GM12878 (cell line): ENCODE measurements at regions not wholly inside any gene's neighbourhood (a gene's known extent, or its start where the extent isn't known, plus 50 kb on each side); places are given as distances from the start of the nearest gene placed in this dataset.

ENCODE experiments used
- ATAC-seq: fragments of 200-7000 bp; cut with Tn5 transposase; 3 replicates; pipeline ENCODE4 v1.9.1; 2020; ENCODE audit warnings: mild to moderate bottlenecking, moderate library complexity
- BruUV-seq: library from RNA; stranded (reverse); fragments of 400-500 nt; replicated peaks from 2 replicates; lab custom pipeline; 2021; lab: Mats Ljungman, UMichigan
- CTCF ChIA-PET: fragments of 300-600 bp; sonication (Branson Sonifier 250); formaldehyde crosslinking; extraction: SDS; loops from one replicate; lab custom pipeline; 2021; ENCODE audit warnings: inconsistent platforms; lab: Yijun Ruan, JAX
- POLR2A ChIA-PET: fragments of 350-600 bp; formaldehyde crosslinking; extraction: SDS; loops from one replicate; lab custom pipeline; 2021; ENCODE audit warnings: inconsistent platforms; lab: Charles Lee
- RAD21 ChIA-PET: fragments of 300-600 bp; sonication (Branson Sonifier 250); formaldehyde crosslinking; loops from one replicate; lab custom pipeline; 2023; ENCODE audit warnings: antibody characterized with exemption; ENCODE audit not compliant: unreplicated experiment; lab: Charles Lee
- SMC1A ChIA-PET: fragments of 300-600 bp; sonication (Branson Sonifier 250); formaldehyde crosslinking; loops from one replicate; lab custom pipeline; 2023; ENCODE audit not compliant: unreplicated experiment, uncharacterized antibody; lab: Charles Lee
- DNase-seq: peaks from one replicate; pipeline ENCODE4 v3.0.0-alpha.2; 2011; ENCODE audit warnings: low read depth, low spot score
- FAIRE-seq: peaks from 3 replicates; lab custom pipeline; 2011; peaks lifted over from hg19 to GRCh38; lab: Jason Lieb, UNC
- H2AFZ ChIP-seq: 2 replicates; pipeline ENCODE4 v1.6.0; 2011; ENCODE audit warnings: low read depth, low read length, control low read depth; ENCODE audit not compliant: control insufficient read depth
- H3K27ac ChIP-seq: 2 replicates; pipeline ENCODE4 v1.5.1; 2011; ENCODE audit warnings: control low read depth; ENCODE audit not compliant: control insufficient read depth, insufficient read depth
- H3K27me3 ChIP-seq, 2 experiments: replicated peaks in 1 of 2; 2 replicates each; pipeline versions ENCODE4 v1.6.0 to v1.6.1; 2011; ENCODE audit warnings: low read length in 1 of 2; ENCODE audit not compliant: control insufficient read depth in 2 of 2, insufficient read depth in 2 of 2
- H3K36me3 ChIP-seq, 2 experiments: 2 replicates each; pipeline ENCODE4 v1.5.1; 2011; ENCODE audit warnings: low read length in 1 of 2; ENCODE audit not compliant: control insufficient read depth in 2 of 2, insufficient read depth in 2 of 2
- H3K4me1 ChIP-seq: 2 replicates; pipeline ENCODE4 v1.6.1; 2011; ENCODE audit warnings: mild to moderate bottlenecking, low read length, moderate library complexity, mixed read lengths; ENCODE audit not compliant: control insufficient read depth, insufficient read depth
- H3K4me2 ChIP-seq: 2 replicates; pipeline ENCODE4 v1.6.0; 2011; ENCODE audit warnings: control low read depth; ENCODE audit not compliant: control insufficient read depth, insufficient read depth
- H3K4me3 ChIP-seq: fragments of 200-600 bp; sonication (generic); 2 replicates; pipeline ENCODE4 v1.5.1; 2016
- H3K79me2 ChIP-seq: 2 replicates; pipeline ENCODE4 v1.6.0; 2011; ENCODE audit warnings: low read length; ENCODE audit not compliant: control insufficient read depth, insufficient read depth
- H3K9ac ChIP-seq: 2 replicates; pipeline ENCODE4 v1.8.0; 2011; ENCODE audit warnings: low read length, control low read depth, mixed read lengths; ENCODE audit not compliant: control insufficient read depth, insufficient read depth
- H3K9me3 ChIP-seq: replicated peaks from 3 replicates; pipeline ENCODE4 v1.5.1; 2011; ENCODE audit warnings: mild to moderate bottlenecking, low read length; ENCODE audit not compliant: control insufficient read depth, insufficient read depth
- H4K20me1 ChIP-seq: 2 replicates; pipeline ENCODE4 v1.6.0; 2011; ENCODE audit not compliant: control insufficient read depth, insufficient read depth
- CEBPZ ChIP-seq: fragments of 150-350 bp; IDR thresholded peaks from 2 replicates; pipeline ENCODE4 v1.6.1; 2016; ENCODE audit warnings: low read depth, low read length
- CHD1 ChIP-seq: IDR thresholded peaks from 2 replicates; pipeline ENCODE4 v1.6.1; 2012; ENCODE audit warnings: low read depth, low read length, improper control_type of control experiment
- FOXK2 ChIP-seq: fragments of 450-650 bp; IDR thresholded peaks from 2 replicates; pipeline ENCODE4 v1.6.1; 2017; ENCODE audit warnings: mild to moderate bottlenecking, moderate library complexity
- HDAC6 ChIP-seq: fragments of 200-600 bp; sonication (generic); IDR thresholded peaks from one replicate; pipeline ENCODE4 v1.8.0; 2017; ENCODE audit warnings: antibody characterized with exemption; ENCODE audit not compliant: unreplicated experiment
- JUNB ChIP-seq: IDR thresholded peaks from 2 replicates; pipeline ENCODE4 v1.6.1; 2016; ENCODE audit warnings: antibody characterized with exemption, mild to moderate bottlenecking
- MTA2 ChIP-seq: fragments of 450-650 bp; IDR thresholded peaks from 2 replicates; pipeline ENCODE4 v1.6.1; 2016; ENCODE audit warnings: low read depth, mild to moderate bottlenecking, moderate library complexity
- NKRF ChIP-seq: fragments of 450-650 bp; conservative IDR thresholded peaks from 2 replicates; pipeline ENCODE4 v1.6.1; 2017; ENCODE audit warnings: mild to moderate bottlenecking, moderate library complexity
- POLR2AphosphoS2 ChIP-seq: IDR thresholded peaks from 2 replicates; pipeline ENCODE4 v1.6.1; 2011; ENCODE audit warnings: low read depth, mild to moderate bottlenecking, low read length, improper control_type of control experiment, moderate library complexity
- RB1 ChIP-seq: fragments of 450-650 bp; formaldehyde crosslinking; IDR thresholded peaks from 2 replicates; pipeline ENCODE4 v1.6.1; 2017; ENCODE audit warnings: mild to moderate bottlenecking, borderline replicate concordance
- RELB ChIP-seq: fragments of 450-650 bp; IDR thresholded peaks from 2 replicates; pipeline ENCODE4 v1.6.1; 2017; ENCODE audit warnings: low read depth, mild to moderate bottlenecking, moderate library complexity
- REST ChIP-seq: IDR thresholded peaks from 2 replicates; pipeline ENCODE4 v1.6.1; 2012; ENCODE audit warnings: mild to moderate bottlenecking, low read depth, low read length
- SPI1 ChIP-seq: IDR thresholded peaks from 2 replicates; pipeline ENCODE4 v1.6.1; 2011; ENCODE audit warnings: low read depth, mild to moderate bottlenecking, low read length, moderate library complexity, borderline replicate concordance; ENCODE audit not compliant: insufficient read depth
- SREBF1 ChIP-seq: IDR thresholded peaks from 2 replicates; pipeline ENCODE4 v1.6.1; 2012; ENCODE audit warnings: mild to moderate bottlenecking, low read length
- TARDBP ChIP-seq: IDR thresholded peaks from 2 replicates; pipeline ENCODE4 v1.6.1; 2016; ENCODE audit warnings: borderline replicate concordance
- TBL1XR1 ChIP-seq: IDR thresholded peaks from 2 replicates; pipeline ENCODE4 v1.6.1; 2012; ENCODE audit warnings: low read depth, low read length, improper control_type of control experiment
- TCF12 ChIP-seq: IDR thresholded peaks from 2 replicates; pipeline ENCODE4 v1.6.1; 2011; ENCODE audit warnings: low read depth, mild to moderate bottlenecking, low read length
- YBX1 ChIP-seq: fragments of 450-650 bp; IDR thresholded peaks from 2 replicates; pipeline ENCODE4 v1.6.1; 2016; ENCODE audit warnings: antibody characterized with exemption
- WGBS: methylation state at CpG from one replicate; pipeline ENCODE4 v1.1.6; 2016; ENCODE audit warnings: low lambda C conversion rate; ENCODE audit not compliant: insufficient replicate concordance, insufficient coverage; ENCODE audit errors: missing lambda C conversion rate; 5-methylcytosine and 5-hydroxymethylcytosine counted together
- in situ Hi-C: fragments of 300-500 bp; cut with MboI; formaldehyde crosslinking; loops from 9 replicates; pipeline ENCODE4 v1.14.3; 2018; ENCODE audit warnings: mixed read lengths
- intact Hi-C: fragments of 100-400 bp; cut with micrococcal nuclease; formaldehyde crosslinking; loops from one replicate; pipeline ENCODE4 v1.14.2; 2022; ENCODE audit not compliant: unreplicated experiment

- Histone ChIP-seq H3K4me2 (no peak overlapping the region), H3K79me2 (no peaks in the 10 kb centered on the region), H4K20me1 (no peaks in the 10 kb centered on the region), H3K9me3 (no peaks in the 10 kb centered on the region), H3K36me3 (no peaks in the 10 kb centered on the region), H3K27ac (no peak overlapping the region), H3K4me3 (no peak overlapping the region), H3K9ac (no peak overlapping the region), H2AFZ (no peak overlapping the region), H3K27me3 (no peaks in the 10 kb centered on the region), H3K4me1 (no peaks in the 10 kb centered on the region)
- ChIA-PET SMC1A (no interaction called here), RAD21 (no interaction called here), POLR2A (no interaction called here), CTCF (no interaction called here)
- FAIRE-seq (no peak), ATAC-seq (no peak), DNase-seq (no peak)
- intact Hi-C loops (no loop called here), in situ Hi-C loops (no loop called here)
- BruUV-seq, result no TSS peak
- WGBS, result 0% methylated on average over 1 of the region's 1 CpG
- no peak for TF ChIP-seq SREBF1
- no peak for TF ChIP-seq REST
- no peak for TF ChIP-seq RB1
- no peak for TF ChIP-seq JUNB
- no peak for TF ChIP-seq CHD1
- no peak for TF ChIP-seq POLR2AphosphoS2
- TF ChIP-seq MTA2, result no peak
- TF ChIP-seq YBX1, result no peak
- no peak for TF ChIP-seq TCF12
- no peak for TF ChIP-seq SPI1
- TF ChIP-seq FOXK2, result no peak
- TF ChIP-seq RELB, result no peak
- TF ChIP-seq NKRF, result no peak
- no peak for TF ChIP-seq HDAC6
- no peak for TF ChIP-seq CEBPZ
- TF ChIP-seq TARDBP, result no peak
- TF ChIP-seq TBL1XR1, result no peak
These were observed 204.7 kb upstream of the GABRA2 start for GRCh38 chr4:46594661-46595060.
